ENCODE measurements at regions not wholly inside any gene's neighbourhood (a gene's known extent, or its start where the extent isn't known, plus 50 kb on each side); places are given as distances from the start of the nearest gene placed in this dataset.
A peak's percentile ranks its signal among the peaks of the same experiment; 100 is the strongest.
"Not testable (repeated sequence)": the region's sequence is repeated elsewhere in the genome, so short reads cannot be mapped to it uniquely, and the experiment has no call there.

DNA sequence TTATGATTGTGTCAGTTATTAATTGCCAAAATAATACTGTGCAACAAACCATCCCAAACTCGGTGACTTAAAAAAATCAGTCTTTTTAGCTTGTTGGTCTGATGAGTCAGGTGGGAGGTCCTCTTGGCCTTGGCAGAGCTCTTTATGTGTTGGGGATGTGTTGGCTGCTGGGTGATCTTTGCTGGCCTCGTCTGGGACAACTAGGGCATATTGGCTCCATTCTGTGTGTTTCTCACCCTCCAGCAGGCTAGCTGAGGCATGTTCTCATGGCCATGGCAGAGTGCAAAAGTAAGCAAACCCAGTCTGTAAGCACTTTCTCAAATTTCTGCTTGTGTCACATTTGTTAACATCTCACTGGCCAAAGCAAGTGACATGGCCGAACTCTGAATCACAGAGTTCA is 251.6 kb downstream of the RPLP1 start:
- no peaks in the 10 kb centered on the region for H3K79me2 ChIP-seq (ENCODE audit: control insufficient read depth, insufficient read depth, low read length)
- H4K20me1 ChIP-seq (ENCODE audit: control insufficient read depth, extremely low read depth, insufficient read depth, low read length) = no peaks in the 10 kb centered on the region
- DNase-seq (ENCODE audit: low read depth in 2 of 2) = peak; percentile 23 to 45
- no peak for TF ChIP-seq EZH2 (IDR thresholded peaks at IDR 0.05; ENCODE audit: low read length, missing control alignments)
- TF ChIP-seq, protein P1, sequence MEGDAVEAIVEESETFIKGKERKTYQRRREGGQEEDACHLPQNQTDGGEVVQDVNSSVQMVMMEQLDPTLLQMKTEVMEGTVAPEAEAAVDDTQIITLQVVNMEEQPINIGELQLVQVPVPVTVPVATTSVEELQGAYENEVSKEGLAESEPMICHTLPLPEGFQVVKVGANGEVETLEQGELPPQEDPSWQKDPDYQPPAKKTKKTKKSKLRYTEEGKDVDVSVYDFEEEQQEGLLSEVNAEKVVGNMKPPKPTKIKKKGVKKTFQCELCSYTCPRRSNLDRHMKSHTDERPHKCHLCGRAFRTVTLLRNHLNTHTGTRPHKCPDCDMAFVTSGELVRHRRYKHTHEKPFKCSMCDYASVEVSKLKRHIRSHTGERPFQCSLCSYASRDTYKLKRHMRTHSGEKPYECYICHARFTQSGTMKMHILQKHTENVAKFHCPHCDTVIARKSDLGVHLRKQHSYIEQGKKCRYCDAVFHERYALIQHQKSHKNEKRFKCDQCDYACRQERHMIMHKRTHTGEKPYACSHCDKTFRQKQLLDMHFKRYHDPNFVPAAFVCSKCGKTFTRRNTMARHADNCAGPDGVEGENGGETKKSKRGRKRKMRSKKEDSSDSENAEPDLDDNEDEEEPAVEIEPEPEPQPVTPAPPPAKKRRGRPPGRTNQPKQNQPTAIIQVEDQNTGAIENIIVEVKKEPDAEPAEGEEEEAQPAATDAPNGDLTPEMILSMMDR (conservative IDR thresholded peaks at IDR 0.05 in 1 of 2, IDR thresholded peaks at IDR 0.05 in 1 of 2; ENCODE audit: low read depth in 1 of 2, low read length in 2 of 2) = no peak
- H3K4me3 ChIP-seq (replicated peaks in 1 of 4; ENCODE audit: control extremely low read depth in 1 of 4, insufficient read depth in 1 of 4, low read depth in 3 of 4, low read length in 4 of 4) = no peak overlapping the region
- no peaks in the 10 kb centered on the region for H3K27me3 ChIP-seq (ENCODE audit: control insufficient read depth, insufficient read depth, low read length)
- H3K4me2 ChIP-seq (ENCODE audit: extremely low read depth, insufficient read depth, low read length) = no peak overlapping the region
- H3K36me3 ChIP-seq (ENCODE audit: control insufficient read depth, insufficient read depth, low read length) = no peaks in the 10 kb centered on the region
- H3K9me3 ChIP-seq (ENCODE audit: control insufficient read depth, insufficient read depth, low read depth, low read length) = no peaks in the 10 kb centered on the region
- no peaks in the 10 kb centered on the region for H3K4me1 ChIP-seq (ENCODE audit: control insufficient read depth, extremely low read depth, insufficient read depth, low read length)
- no peak overlapping the region for H3K9ac ChIP-seq (ENCODE audit: insufficient read depth, low read length)
- no peak overlapping the region for H2AFZ ChIP-seq (ENCODE audit: low read length)
- H3K27ac ChIP-seq (ENCODE audit: insufficient read depth, low read length) = no peak overlapping the region

DNA sequence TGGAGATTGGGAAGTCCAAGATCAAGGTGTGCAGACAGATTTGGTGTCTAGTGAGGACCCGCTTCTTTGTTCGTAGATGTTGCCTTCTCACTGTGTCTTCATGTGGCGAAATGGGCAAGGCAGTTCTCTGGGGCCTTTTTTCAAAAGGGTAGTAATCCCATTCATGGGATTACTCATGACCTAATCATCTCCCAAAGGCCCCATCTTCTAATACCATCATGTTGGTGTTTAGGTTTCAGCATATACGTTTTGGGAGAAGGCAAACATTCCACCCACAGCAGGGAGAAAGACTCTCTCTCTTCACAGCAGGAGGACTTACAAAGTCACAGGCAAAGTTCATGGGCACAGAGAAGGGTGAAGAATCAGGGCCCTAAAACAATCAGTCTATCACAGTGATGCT is 252.1 kb downstream of the RPLP1 start:
- no peak overlapping the region for H2AFZ ChIP-seq (ENCODE audit: low read length)
- no peak overlapping the region for H3K4me2 ChIP-seq (ENCODE audit: extremely low read depth, insufficient read depth, low read length)
- H3K27me3 ChIP-seq (ENCODE audit: control insufficient read depth, insufficient read depth, low read length) = no peaks in the 10 kb centered on the region
- no peaks in the 10 kb centered on the region for H3K36me3 ChIP-seq (ENCODE audit: control insufficient read depth, insufficient read depth, low read length)
- H3K79me2 ChIP-seq (ENCODE audit: control insufficient read depth, insufficient read depth, low read length) = no peaks in the 10 kb centered on the region
- H3K9ac ChIP-seq (ENCODE audit: insufficient read depth, low read length) = no peak overlapping the region
- H3K27ac ChIP-seq (ENCODE audit: insufficient read depth, low read length) = no peak overlapping the region
- no peaks in the 10 kb centered on the region for H3K9me3 ChIP-seq (ENCODE audit: control insufficient read depth, insufficient read depth, low read depth, low read length)
- no peak overlapping the region for H3K4me3 ChIP-seq (replicated peaks in 1 of 4; ENCODE audit: control extremely low read depth in 1 of 4, insufficient read depth in 1 of 4, low read depth in 3 of 4, low read length in 4 of 4)
- H4K20me1 ChIP-seq (ENCODE audit: control insufficient read depth, extremely low read depth, insufficient read depth, low read length) = no peaks in the 10 kb centered on the region
- no peak for TF ChIP-seq EZH2 (IDR thresholded peaks at IDR 0.05; ENCODE audit: low read length, missing control alignments)
- TF ChIP-seq, protein P1 (conservative IDR thresholded peaks at IDR 0.05 in 1 of 2, IDR thresholded peaks at IDR 0.05 in 1 of 2; ENCODE audit: low read depth in 1 of 2, low read length in 2 of 2) = no peak
- H3K4me1 ChIP-seq (ENCODE audit: control insufficient read depth, extremely low read depth, insufficient read depth, low read length) = no peaks in the 10 kb centered on the region
- no peak for DNase-seq (ENCODE audit: low read depth in 2 of 2)

DNA sequence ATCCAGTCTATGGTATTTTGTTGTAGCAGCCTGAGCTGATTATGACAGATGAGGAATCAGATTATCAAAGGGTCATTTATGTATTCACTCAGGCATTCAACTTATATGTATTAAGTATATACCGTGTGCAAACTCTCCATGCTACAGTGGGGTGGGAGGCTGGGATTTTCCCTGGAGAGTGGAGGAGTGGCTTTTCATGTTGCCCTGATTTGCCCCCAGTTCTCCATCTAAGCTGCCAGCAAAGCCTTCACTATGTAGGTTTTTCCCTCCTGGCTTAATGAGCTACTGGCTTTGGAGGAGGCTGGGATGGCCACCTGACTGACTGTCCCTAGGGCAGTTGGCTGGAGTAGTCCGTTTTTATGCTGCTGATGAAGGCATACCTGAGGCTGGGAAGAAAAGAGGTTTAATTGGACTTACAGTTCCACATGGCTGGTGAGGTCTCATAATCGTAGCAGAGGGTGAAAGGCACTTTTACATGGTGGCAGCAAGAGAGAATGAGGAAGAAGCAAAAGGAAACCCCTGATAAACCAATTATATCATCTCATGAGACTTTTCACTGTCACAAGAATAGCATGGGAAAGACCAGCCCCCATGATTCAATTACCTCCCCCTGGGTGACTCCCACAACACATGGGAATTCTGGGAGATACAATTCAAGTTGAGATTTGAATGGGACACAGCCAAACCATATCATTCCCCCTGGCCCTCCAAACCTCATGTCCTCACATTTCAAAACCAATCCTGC is 253.9 kb downstream of the RPLP1 start:
- Histone ChIP-seq H3K27ac (ENCODE audit: insufficient read depth, low read length) (no peak overlapping the region), H3K9ac (ENCODE audit: insufficient read depth, low read length) (no peak overlapping the region), H3K36me3 (ENCODE audit: control insufficient read depth, insufficient read depth, low read length) (no peaks in the 10 kb centered on the region), H3K79me2 (ENCODE audit: control insufficient read depth, insufficient read depth, low read length) (no peaks in the 10 kb centered on the region), H3K4me2 (ENCODE audit: extremely low read depth, insufficient read depth, low read length) (no peak overlapping the region), H3K9me3 (ENCODE audit: control insufficient read depth, insufficient read depth, low read depth, low read length) (no peaks in the 10 kb centered on the region), H2AFZ (ENCODE audit: low read length) (no peak overlapping the region), H4K20me1 (ENCODE audit: control insufficient read depth, extremely low read depth, insufficient read depth, low read length) (no peaks in the 10 kb centered on the region), H3K4me1 (ENCODE audit: control insufficient read depth, extremely low read depth, insufficient read depth, low read length) (no peaks in the 10 kb centered on the region), H3K4me3 (replicated peaks in 1 of 4; ENCODE audit: control extremely low read depth in 1 of 4, insufficient read depth in 1 of 4, low read depth in 3 of 4, low read length in 4 of 4) (no peak overlapping the region), H3K27me3 (ENCODE audit: control insufficient read depth, insufficient read depth, low read length) (no peaks in the 10 kb centered on the region)
- TF ChIP-seq, protein P1 (conservative IDR thresholded peaks at IDR 0.05 in 1 of 2, IDR thresholded peaks at IDR 0.05 in 1 of 2; ENCODE audit: low read depth in 1 of 2, low read length in 2 of 2) = no peak
- no peak for TF ChIP-seq EZH2 (IDR thresholded peaks at IDR 0.05; ENCODE audit: low read length, missing control alignments)
- no peak for DNase-seq (ENCODE audit: low read depth in 2 of 2)

DNA sequence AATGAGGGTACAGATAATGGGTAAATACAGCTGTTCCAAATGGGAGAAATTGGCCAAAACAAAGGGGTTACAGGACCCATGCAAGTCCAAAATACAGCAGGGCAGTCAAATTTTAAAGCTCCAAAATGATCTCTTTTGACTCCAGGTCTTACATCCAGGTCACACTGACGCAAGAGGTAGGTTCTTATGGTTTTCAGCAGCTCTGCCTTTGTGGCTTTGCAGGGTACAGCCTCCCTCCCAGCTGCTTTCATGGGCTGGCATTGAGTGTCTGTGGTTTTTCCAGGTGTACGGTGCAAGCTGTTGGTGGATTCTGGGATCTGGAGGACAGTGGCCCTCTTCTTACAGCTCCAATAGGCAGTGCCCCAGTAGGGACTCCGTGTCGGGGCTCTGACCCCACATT is 254.6 kb downstream of the RPLP1 start:
- not testable (repeated sequence) for H3K4me2 ChIP-seq (ENCODE audit: extremely low read depth, insufficient read depth, low read length); DNase-seq (ENCODE audit: low read depth in 2 of 2); H3K27ac ChIP-seq (ENCODE audit: insufficient read depth, low read length); H3K36me3 ChIP-seq (ENCODE audit: control insufficient read depth, insufficient read depth, low read length); H4K20me1 ChIP-seq (ENCODE audit: control insufficient read depth, extremely low read depth, insufficient read depth, low read length); H2AFZ ChIP-seq (ENCODE audit: low read length); H3K4me3 ChIP-seq (replicated peaks in 1 of 4; ENCODE audit: control extremely low read depth in 1 of 4, insufficient read depth in 1 of 4, low read depth in 3 of 4, low read length in 4 of 4); H3K27me3 ChIP-seq (ENCODE audit: control insufficient read depth, insufficient read depth, low read length); H3K4me1 ChIP-seq (ENCODE audit: control insufficient read depth, extremely low read depth, insufficient read depth, low read length); H3K79me2 ChIP-seq (ENCODE audit: control insufficient read depth, insufficient read depth, low read length); H3K9me3 ChIP-seq (ENCODE audit: control insufficient read depth, insufficient read depth, low read depth, low read length); H3K9ac ChIP-seq (ENCODE audit: insufficient read depth, low read length)
